Activated naive CD4-positive, alpha-beta T cell treated with anti-CD3 and anti-CD28 coated beads, Interleukin-2, amount 50 U/mL, for 72 hours (primary cell): ENCODE measurements at regions not wholly inside any gene's neighbourhood (a gene's known extent, or its start where the extent isn't known, plus 50 kb on each side); places are given as distances from the start of the nearest gene placed in this dataset.
"Not testable (repeated sequence)": the region's sequence is repeated elsewhere in the genome, so short reads cannot be mapped to it uniquely, and the experiment has no call there.

ENCODE experiments used
- ATAC-seq, 2 donors: fragments of 150-1000 bp; cut with Tn5 transposase; 2 replicates each; pipeline ENCODE4 v1.10.0; 2021; ENCODE audit warnings: mild to moderate bottlenecking in 2 of 2, moderate library complexity in 2 of 2
- DNase-seq, 2 donors: peaks; one replicate each; pipeline ENCODE4 v3.0.0; 2021 to 2022; ENCODE audit warnings: low spot score in 2 of 2
- H3K27ac Mint-ChIP-seq, 2 donors: one replicate each; pipeline ENCODE4 v1.8.0; 2022; ENCODE audit warnings: mild to moderate bottlenecking in 2 of 2, mixed read lengths in 2 of 2
- H3K36me3 Mint-ChIP-seq, 2 donors: one replicate each; pipeline ENCODE4 v1.8.0; 2022; ENCODE audit warnings: mixed read lengths in 2 of 2
- H3K9me3 Mint-ChIP-seq, 2 donors: one replicate each; pipeline ENCODE4 v1.8.0; 2022; ENCODE audit warnings: mixed read lengths in 2 of 2

- peak; percentile 74 to 85 for ATAC-seq
- H3K36me3 Mint-ChIP-seq: peaks cover 0 to 9% of the 10 kb centered on the region in 2 donors
- peaks cover 0 to 4% of the 10 kb centered on the region in 2 donors for H3K9me3 Mint-ChIP-seq
- peak in 1 of 2 donors; percentile 65 for DNase-seq
- peak overlapping the region; percentile 65 to 66 for H3K27ac Mint-ChIP-seq
These were observed 95.7 kb downstream of the CPN2 start for GRCh38 chr3:194255252-194256039.

- Mint-ChIP-seq H3K9me3 (peaks cover 0 to 4% of the 10 kb centered on the region in 2 donors), H3K27ac (peak overlapping the region in 1 of 2 donors; percentile 66), H3K36me3 (peaks cover 0 to 9% of the 10 kb centered on the region in 2 donors)
- ATAC-seq (no peak), DNase-seq (no peak)
These were observed 94.8 kb downstream of the CPN2 start for GRCh38 chr3:194256040-194256945.

DNA sequence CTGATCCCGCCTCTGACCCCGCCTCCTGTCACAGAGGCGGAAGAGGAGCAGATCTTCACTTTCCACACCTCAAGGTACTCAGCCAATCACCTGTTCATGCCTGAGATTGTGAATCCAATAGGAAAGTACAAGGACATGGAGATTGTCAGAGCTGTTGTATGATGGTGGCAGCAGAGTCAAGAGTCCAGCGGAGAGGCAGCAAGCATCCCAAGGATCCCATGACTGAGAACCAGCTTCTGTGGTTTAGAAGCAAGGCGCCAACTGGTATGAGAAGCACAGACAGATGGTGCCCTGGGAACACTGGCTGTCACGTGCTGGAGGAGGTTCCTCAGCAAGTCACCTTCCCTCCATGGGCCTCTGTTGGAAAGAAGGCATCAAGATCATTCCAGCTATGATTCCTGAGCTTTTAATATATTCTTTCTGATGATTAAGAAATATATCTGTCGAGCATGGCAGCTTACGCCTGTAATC lies 93.9 kb downstream of the CPN2 start:
- ATAC-seq (no peak), DNase-seq (no peak)
- Mint-ChIP-seq H3K27ac (no peak overlapping the region), H3K36me3 (peaks cover 0 to 9% of the 10 kb centered on the region in 2 donors), H3K9me3 (peaks cover 0 to 4% of the 10 kb centered on the region in 2 donors)

- Mint-ChIP-seq H3K36me3 (peaks cover 0 to 9% of the 10 kb centered on the region in 2 donors), H3K27ac (no peak overlapping the region), H3K9me3 (peaks cover 0 to 4% of the 10 kb centered on the region in 2 donors)
- DNase-seq (no peak), ATAC-seq (no peak)
These were observed 93.0 kb downstream of the CPN2 start for GRCh38 chr3:194257916-194258668.

GRCh38 chr3:194259982-194260766 lies 91.0 kb downstream of the CPN2 start:
- ATAC-seq: no peak
- peaks cover 0 to 9% of the 10 kb centered on the region in 2 donors for H3K36me3 Mint-ChIP-seq
- no peak for DNase-seq
- no peak overlapping the region for H3K27ac Mint-ChIP-seq
- H3K9me3 Mint-ChIP-seq: peaks cover 0 to 4% of the 10 kb centered on the region in 2 donors

DNA sequence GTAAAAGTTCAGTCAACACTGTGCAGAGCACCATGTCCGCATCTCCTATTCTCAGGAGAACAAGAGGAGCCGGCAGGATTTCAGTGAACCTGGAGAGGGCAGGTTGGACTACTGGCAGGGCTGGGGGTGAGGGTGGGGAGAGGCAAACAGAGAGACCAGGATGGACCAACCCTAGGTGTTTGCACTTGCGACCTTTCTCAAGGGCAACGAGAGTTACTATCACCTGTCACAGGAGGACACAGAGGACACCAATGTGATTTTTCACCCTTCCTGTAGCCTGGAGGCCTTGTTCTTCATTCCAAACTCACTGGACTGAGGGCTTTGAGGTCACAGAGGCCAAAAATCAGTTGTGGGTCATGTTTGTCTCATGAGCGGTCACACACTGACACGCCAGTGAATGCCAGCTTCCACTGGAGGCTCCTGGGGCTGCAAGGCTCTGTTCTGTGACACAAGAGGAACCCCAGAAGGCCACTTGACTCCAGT lies 89.5 kb downstream of the CPN2 start:
- Mint-ChIP-seq H3K36me3 (peaks cover 0 to 9% of the 10 kb centered on the region in 2 donors), H3K9me3 (peaks cover 0 to 4% of the 10 kb centered on the region in 2 donors), H3K27ac (no peak overlapping the region)
- no peak for ATAC-seq
- no peak for DNase-seq

- Mint-ChIP-seq H3K36me3 (peaks cover 0 to 9% of the 10 kb centered on the region in 2 donors), H3K9me3 (peaks cover 0 to 4% of the 10 kb centered on the region in 2 donors), H3K27ac (no peak overlapping the region)
- ATAC-seq (no peak), DNase-seq (no peak)
These were observed 88.8 kb downstream of the CPN2 start for GRCh38 chr3:194262176-194262924.

DNA sequence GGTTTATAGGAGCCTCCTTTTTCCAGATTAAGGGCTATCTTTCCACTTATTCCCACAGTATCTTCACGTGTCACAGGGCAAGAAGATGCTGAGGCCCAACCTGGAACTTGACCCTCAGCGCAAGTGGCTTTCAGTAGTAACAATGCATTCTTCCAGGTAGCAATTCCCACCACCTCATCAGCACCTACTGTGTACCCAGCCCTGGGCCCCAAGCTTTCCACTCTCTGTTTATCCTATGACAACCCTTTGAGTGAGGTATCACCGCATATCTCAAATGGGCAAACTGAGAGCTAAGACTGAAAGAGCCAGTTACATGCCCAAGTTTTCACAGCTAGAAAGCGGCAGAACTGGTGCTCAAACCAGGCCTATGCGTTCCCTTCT lies 88.2 kb downstream of the CPN2 start:
- H3K9me3 Mint-ChIP-seq: peaks cover 0 to 4% of the 10 kb centered on the region in 2 donors
- no peak overlapping the region for H3K27ac Mint-ChIP-seq
- no peak for DNase-seq

GRCh38 chr3:194264631-194265504 lies 86.3 kb downstream of the CPN2 start:
- ATAC-seq, H3K9me3 Mint-ChIP-seq, H3K36me3 Mint-ChIP-seq, DNase-seq: not testable (repeated sequence)
- peak overlapping the region in 1 of 2 donors; percentile 60 for H3K27ac Mint-ChIP-seq

More for the DNA sequence above, 88.2 kb downstream of the CPN2 start:
- no peak for ATAC-seq
- H3K36me3 Mint-ChIP-seq: peaks cover 0 to 5% of the 10 kb centered on the region in 2 donors

GRCh38 chr3:194265505-194265892 lies 85.6 kb downstream of the CPN2 start:
- H3K9me3 Mint-ChIP-seq: no peaks in the 10 kb centered on the region
- no peak for ATAC-seq

GRCh38 chr3:194265996-194266964 lies 84.8 kb downstream of the CPN2 start:
- no peak for DNase-seq
- Mint-ChIP-seq H3K27ac (no peak overlapping the region), H3K36me3 (no peaks in the 10 kb centered on the region), H3K9me3 (no peaks in the 10 kb centered on the region)
- ATAC-seq: no peak

More at GRCh38 chr3:194265505-194265892, 85.6 kb downstream of the CPN2 start:
- no peaks in the 10 kb centered on the region for H3K36me3 Mint-ChIP-seq
- peak overlapping the region in 1 of 2 donors; percentile 60 for H3K27ac Mint-ChIP-seq
- no peak for DNase-seq

DNA sequence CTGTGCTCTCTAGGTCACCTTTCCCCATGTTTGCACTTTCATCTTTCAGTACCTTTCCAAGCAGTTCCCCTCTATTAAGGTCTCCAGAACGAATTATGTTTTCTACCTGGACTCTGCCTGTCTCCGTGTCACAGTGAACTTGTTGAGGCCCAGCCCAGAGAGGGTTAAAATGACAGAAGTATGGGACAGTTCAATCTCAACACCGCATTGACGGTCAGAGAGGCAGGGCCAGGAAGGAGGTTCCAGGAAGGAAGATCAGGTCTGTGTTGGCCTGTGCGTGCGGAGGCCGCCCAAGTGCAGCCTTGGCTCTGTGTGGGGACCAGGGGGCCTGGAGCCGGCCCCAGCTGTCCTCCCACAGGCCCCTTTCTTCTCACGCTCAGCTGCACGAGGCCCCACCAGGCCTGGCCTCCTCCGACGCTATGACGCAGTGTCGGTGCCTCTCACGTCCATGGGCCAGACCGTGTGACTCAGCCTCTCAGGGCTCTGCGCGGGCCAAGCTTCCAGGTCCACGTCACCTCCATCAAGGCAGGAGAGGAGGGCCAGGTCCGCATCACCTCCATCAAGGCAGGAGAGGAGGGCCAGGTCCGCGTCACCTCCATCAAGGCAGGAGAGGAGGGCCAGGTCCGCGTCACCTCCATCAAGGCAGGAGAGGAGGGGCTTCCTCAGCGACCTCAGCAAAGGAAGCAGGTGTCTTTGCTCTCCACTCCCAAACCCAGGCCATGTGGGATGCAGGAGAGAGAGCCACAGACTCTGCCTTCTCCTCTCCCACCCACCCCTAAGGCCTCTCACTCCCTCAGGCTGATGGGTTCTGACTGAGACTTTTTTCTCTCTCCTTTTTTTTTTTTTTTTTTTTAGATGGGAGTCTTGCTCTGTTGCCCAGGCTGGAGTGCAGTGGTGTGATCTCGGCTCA lies 83.1 kb downstream of the CPN2 start:
- Mint-ChIP-seq H3K36me3 (no peaks in the 10 kb centered on the region), H3K9me3 (no peaks in the 10 kb centered on the region)

More for the DNA sequence above, 83.1 kb downstream of the CPN2 start:
- no peak overlapping the region for H3K27ac Mint-ChIP-seq
- no peak for DNase-seq
- no peak for ATAC-seq
